Neuronal stem cell (in vitro differentiated cells): ENCODE measurements at regions not wholly inside any gene's neighbourhood (a gene's known extent, or its start where the extent isn't known, plus 50 kb on each side); places are given as distances from the start of the nearest gene placed in this dataset.
"Not testable (repeated sequence)": the region's sequence is repeated elsewhere in the genome, so short reads cannot be mapped to it uniquely, and the experiment has no call there.

ENCODE experiments used
- DNase-seq: peaks from one replicate; pipeline ENCODE4 v3.0.0-alpha.2; 2013; ENCODE audit warnings: low spot score
- H2AFZ ChIP-seq: one replicate; pipeline ENCODE4 v1.6.1; 2013; ENCODE audit warnings: mild to moderate bottlenecking, low read length, inconsistent platforms
- H2AK5ac ChIP-seq: 2 replicates; pipeline ENCODE4 v1.6.1; 2013; ENCODE audit warnings: low read depth, mild to moderate bottlenecking, inconsistent platforms, low read length, moderate library complexity, mixed read lengths
- H2BK120ac ChIP-seq: 2 replicates; pipeline ENCODE4 v1.6.1; 2013; ENCODE audit warnings: low read depth, mild to moderate bottlenecking, inconsistent platforms, low read length, moderate library complexity, mixed read lengths
- H2BK12ac ChIP-seq: one replicate; pipeline ENCODE4 v1.6.1; 2013; ENCODE audit warnings: low read length, inconsistent platforms
- H2BK15ac ChIP-seq: 2 replicates; pipeline ENCODE4 v1.6.1; 2013; ENCODE audit warnings: mild to moderate bottlenecking, low read length, inconsistent platforms, mixed read lengths
- H2BK5ac ChIP-seq: one replicate; pipeline ENCODE4 v1.6.1; 2013; ENCODE audit warnings: inconsistent platforms, mild to moderate bottlenecking, low read length, moderate library complexity
- H3K14ac ChIP-seq: one replicate; pipeline ENCODE4 v1.6.1; 2013; ENCODE audit warnings: low read length, inconsistent platforms
- H3K18ac ChIP-seq: 2 replicates; pipeline ENCODE4 v1.6.1; 2013; ENCODE audit warnings: low read length, inconsistent platforms
- H3K23ac ChIP-seq: 2 replicates; pipeline ENCODE4 v1.6.1; 2013; ENCODE audit warnings: low read depth, mild to moderate bottlenecking, mixed read lengths, low read length, inconsistent platforms; ENCODE audit not compliant: poor library complexity
- H3K27ac ChIP-seq: replicated peaks from 3 replicates; pipeline ENCODE4 v1.5.1; 2013; ENCODE audit warnings: low read length, inconsistent platforms
- H3K27me3 ChIP-seq, 3 experiments: 2 replicates each; pipeline ENCODE4 v1.6.1; 2013; ENCODE audit warnings: low read length in 3 of 3, mild to moderate bottlenecking in 2 of 3, inconsistent platforms in 1 of 3, low read depth in 1 of 3, mixed read lengths in 1 of 3, moderate library complexity in 1 of 3; ENCODE audit not compliant: control insufficient read depth in 3 of 3, insufficient read depth in 3 of 3
- H3K36me3 ChIP-seq, 2 donors: replicated peaks in 1 of 2; 2 replicates each; pipeline ENCODE4 v1.6.1; 2013; ENCODE audit warnings: low read length in 2 of 2; ENCODE audit not compliant: control insufficient read depth in 2 of 2, insufficient read depth in 2 of 2
- H3K4ac ChIP-seq: 2 replicates; pipeline ENCODE4 v1.6.1; 2013; ENCODE audit warnings: inconsistent platforms, mild to moderate bottlenecking, low read length, moderate library complexity
- H3K4me1 ChIP-seq, 2 donors: 1 replicate in 1 of 2; 2 replicates in 1 of 2; pipeline ENCODE4 v1.6.1; 2013; ENCODE audit warnings: low read length in 2 of 2, low read depth in 1 of 2; ENCODE audit not compliant: control insufficient read depth in 2 of 2, insufficient read depth in 1 of 2
- H3K4me2 ChIP-seq: one replicate; pipeline ENCODE4 v1.6.1; 2013; ENCODE audit warnings: mild to moderate bottlenecking, low read length, inconsistent platforms; ENCODE audit not compliant: insufficient read depth, poor library complexity, severe bottlenecking
- H3K4me3 ChIP-seq, 2 donors: 2 replicates each; pipeline ENCODE4 v1.5.1; 2013; ENCODE audit warnings: low read length in 2 of 2, mild to moderate bottlenecking in 2 of 2, inconsistent platforms in 1 of 2, moderate library complexity in 1 of 2
- H3K79me1 ChIP-seq: one replicate; pipeline ENCODE4 v1.6.1; 2013; ENCODE audit warnings: low read depth, mild to moderate bottlenecking, inconsistent platforms, low read length, moderate library complexity
- H3K9ac ChIP-seq: one replicate; pipeline ENCODE4 v1.6.1; 2013; ENCODE audit warnings: mild to moderate bottlenecking, low read depth, low read length, inconsistent platforms; ENCODE audit not compliant: poor library complexity
- H3K9me3 ChIP-seq, 2 donors: replicated peaks in 1 of 2; 2 replicates each; pipeline versions ENCODE3 to v1.6.1; 2013; ENCODE audit warnings: low read length in 2 of 2, mild to moderate bottlenecking in 2 of 2, inconsistent platforms in 1 of 2, low read depth in 1 of 2, mixed read lengths in 1 of 2, moderate library complexity in 1 of 2; ENCODE audit not compliant: control insufficient read depth in 2 of 2, insufficient read depth in 1 of 2
- H4K8ac ChIP-seq: one replicate; pipeline ENCODE4 v1.6.1; 2013; ENCODE audit warnings: low read depth, mild to moderate bottlenecking, inconsistent platforms, low read length, moderate library complexity
- H4K91ac ChIP-seq: one replicate; pipeline ENCODE4 v1.6.1; 2013; ENCODE audit warnings: low read length, low read depth, mild to moderate bottlenecking, inconsistent platforms; ENCODE audit not compliant: poor library complexity
- WGBS, 2 donors: extraction: QIAGEN DNeasy Blood & Tissue Kit; methylation state at CpG; one replicate each; pipeline ENCODE4 v1.1.7; 2013; ENCODE audit warnings: missing lambda C conversion rate in 2 of 2, mixed read lengths in 1 of 2; ENCODE audit not compliant: insufficient read length in 2 of 2, insufficient replicate concordance in 1 of 2; ENCODE audit errors: extremely low coverage in 2 of 2; 5-methylcytosine and 5-hydroxymethylcytosine counted together

DNA sequence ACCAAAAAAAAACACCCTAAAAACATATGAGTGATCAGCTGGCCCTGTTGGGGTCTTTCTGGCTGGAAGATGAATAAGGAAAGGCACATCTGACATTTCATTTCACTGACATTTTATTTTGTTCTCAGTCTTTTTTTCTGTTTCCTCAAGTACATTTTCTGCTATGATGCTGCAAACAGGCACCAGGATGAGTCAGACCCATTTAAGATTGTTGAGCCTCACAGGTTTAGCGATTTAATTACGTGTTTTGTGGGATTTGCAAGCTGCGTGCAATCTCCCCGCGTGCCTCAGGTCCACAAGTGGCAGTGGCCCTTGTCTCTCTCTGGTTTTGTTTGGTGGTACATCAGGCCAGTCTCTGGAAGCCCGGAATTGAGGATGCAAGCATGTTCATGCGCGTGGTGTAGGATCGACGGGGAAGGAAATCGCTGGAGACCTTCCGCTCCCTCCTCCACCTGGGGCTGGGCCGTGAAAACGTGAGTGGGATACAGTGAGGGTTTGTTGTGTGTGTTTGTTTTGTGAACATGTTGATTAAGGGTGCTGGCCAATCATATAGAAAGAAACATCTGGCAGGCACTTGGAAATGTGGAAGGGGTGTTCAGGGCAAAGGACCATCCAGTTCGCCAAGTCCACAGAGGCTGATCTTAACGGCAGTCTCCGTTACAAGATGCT, 120.2 kb upstream of the ZNF516 start:
- Histone ChIP-seq H3K23ac (no peak overlapping the region), H4K8ac (no peak overlapping the region), H3K27me3 (peaks cover 0 to 4% (median 0%) of the 10 kb centered on the region in 3 experiments), H3K4me2 (no peak overlapping the region), H3K4ac (no peak overlapping the region), H3K4me1 (peaks cover 5 to 14% of the 10 kb centered on the region in 2 donors), H3K27ac (no peak overlapping the region), H3K79me1 (no peaks in the 10 kb centered on the region), H2BK15ac (no peak overlapping the region), H3K18ac (no peak overlapping the region), H3K9ac (no peak overlapping the region), H2BK120ac (no peak overlapping the region), H3K9me3 (no peaks in the 10 kb centered on the region), H3K14ac (no peak overlapping the region), H3K4me3 (no peak overlapping the region), H4K91ac (no peak overlapping the region), H3K36me3 (no peaks in the 10 kb centered on the region), H2AK5ac (peak overlapping the region; percentile 12), H2BK12ac (no peak overlapping the region), H2BK5ac (no peak overlapping the region), H2AFZ (no peak overlapping the region)
- DNase-seq = no peak
- WGBS, 2 donors = no CpG with 5 or more reads among the region's 17 CpGs

DNA sequence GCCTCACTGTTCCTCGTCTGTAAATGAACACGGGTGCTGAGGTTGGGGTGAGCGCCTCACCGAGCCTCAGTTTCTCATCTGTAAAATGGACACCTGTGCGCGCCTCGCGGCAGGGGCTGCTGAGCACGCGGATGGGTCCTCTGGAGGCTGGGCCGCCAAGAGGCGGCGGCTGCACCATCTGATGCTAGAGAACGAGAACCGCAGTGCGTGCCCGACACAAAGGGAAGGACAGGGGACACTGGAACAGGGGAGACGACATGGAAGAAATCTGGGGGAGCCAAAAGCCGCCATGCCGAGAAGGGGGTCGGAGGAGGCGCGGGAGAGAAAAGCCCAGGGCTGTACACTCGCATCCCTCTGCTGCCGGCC, 118.7 kb upstream of the ZNF516 start:
- Histone ChIP-seq H2BK5ac (peak overlapping the region; percentile 43), H3K18ac (no peak overlapping the region), H2BK12ac (no peak overlapping the region), H2AFZ (no peak overlapping the region), H3K9ac (no peak overlapping the region), H3K4ac (no peak overlapping the region), H2BK120ac (no peak overlapping the region), H3K79me1 (no peaks in the 10 kb centered on the region), H3K14ac (no peak overlapping the region), H3K4me2 (no peak overlapping the region), H4K8ac (no peak overlapping the region), H3K36me3 (no peaks in the 10 kb centered on the region), H2AK5ac (peak overlapping the region; percentile 25), H3K4me1 (peaks cover 0 to 7% of the 10 kb centered on the region in 2 donors), H3K23ac (peak overlapping the region; percentile 32), H3K27me3 (peaks cover 0 to 4% (median 0%) of the 10 kb centered on the region in 3 experiments), H2BK15ac (peak overlapping the region; percentile 63), H4K91ac (no peak overlapping the region), H3K9me3 (no peaks in the 10 kb centered on the region), H3K27ac (no peak overlapping the region), H3K4me3 (no peak overlapping the region)
- no CpG with 5 or more reads among the region's 25 CpGs for WGBS, 2 donors
- no peak for DNase-seq

DNA sequence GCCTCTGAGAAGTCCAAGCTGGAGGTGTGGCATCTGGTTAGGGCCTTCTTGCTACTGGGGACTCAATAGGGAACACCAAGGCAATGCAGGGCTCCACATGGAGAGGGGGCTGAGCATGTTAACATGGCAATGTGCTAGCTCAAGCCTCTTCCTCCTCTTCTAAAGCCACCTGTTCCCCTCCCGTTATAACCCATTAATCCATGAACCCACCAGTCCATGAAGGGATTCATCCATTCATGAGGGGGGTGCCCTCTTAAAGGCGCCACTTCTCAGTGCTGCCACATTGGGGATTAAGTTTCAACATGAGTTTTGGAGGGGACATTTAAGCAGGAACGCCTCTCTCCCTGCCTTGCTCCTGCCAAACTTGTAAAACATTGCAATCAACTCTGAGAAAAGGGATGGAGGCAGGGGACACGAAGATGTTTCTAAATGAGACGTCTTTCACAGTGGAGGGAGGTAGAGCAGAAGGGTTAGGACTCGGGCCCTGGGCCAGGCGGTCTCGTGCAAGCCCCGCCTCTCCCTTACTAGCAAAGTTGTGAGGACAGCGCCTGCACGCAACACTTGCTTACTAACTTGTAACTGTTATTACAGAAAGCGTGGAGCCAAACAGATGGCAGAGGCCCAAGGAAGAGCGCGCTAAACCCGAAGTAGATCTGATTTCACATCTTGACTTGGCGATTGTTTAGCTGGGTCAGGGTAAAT, 118.2 kb upstream of the ZNF516 start:
- Histone ChIP-seq H3K14ac (no peak overlapping the region), H3K9ac (no peak overlapping the region), H3K4ac (no peak overlapping the region), H3K23ac (no peak overlapping the region), H3K27me3 (peaks cover 0 to 1% (median 0%) of the 10 kb centered on the region in 3 experiments), H2BK12ac (no peak overlapping the region), H2BK5ac (no peak overlapping the region), H2AK5ac (no peak overlapping the region), H3K4me3 (no peak overlapping the region), H2BK120ac (no peak overlapping the region), H3K18ac (no peak overlapping the region), H4K91ac (no peak overlapping the region), H3K79me1 (no peaks in the 10 kb centered on the region), H3K4me2 (no peak overlapping the region), H3K27ac (no peak overlapping the region), H2AFZ (no peak overlapping the region), H3K4me1 (peaks cover 0 to 7% of the 10 kb centered on the region in 2 donors), H3K36me3 (no peaks in the 10 kb centered on the region), H2BK15ac (no peak overlapping the region), H3K9me3 (no peaks in the 10 kb centered on the region), H4K8ac (no peak overlapping the region)
- no CpG with 5 or more reads among the region's 16 CpGs for WGBS, 2 donors
- no peak for DNase-seq

DNA sequence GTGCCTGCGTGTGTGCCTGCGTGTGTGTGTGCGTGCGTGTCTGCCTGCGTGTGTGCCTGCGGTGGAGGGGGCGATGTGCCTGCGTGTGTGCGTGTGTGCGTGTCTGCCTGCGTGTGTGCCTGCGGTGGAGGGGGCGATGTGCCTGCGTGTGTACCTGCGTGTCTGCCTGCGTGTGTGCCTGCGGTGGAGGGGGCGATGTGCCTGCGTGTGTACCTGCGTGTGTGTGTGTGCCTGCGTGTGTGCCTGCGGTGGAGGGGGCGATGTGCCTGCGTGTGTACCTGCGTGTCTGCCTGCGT, 116.7 kb upstream of the ZNF516 start:
- Histone ChIP-seq H2BK15ac (peak overlapping the region; percentile 30), H3K4me3 (peak overlapping the region in 1 of 2 donors; percentile 63), H2BK12ac (peak overlapping the region; percentile 98), H4K8ac (peak overlapping the region; percentile 84), H3K14ac (peak overlapping the region; percentile 99), H3K23ac (peak overlapping the region; percentile 93), H2AK5ac (peak overlapping the region; percentile 58), H3K9ac (peak overlapping the region; percentile 84), H3K18ac (peak overlapping the region; percentile 77)
- not testable (repeated sequence) for H2AFZ ChIP-seq, H3K36me3 ChIP-seq, H3K27ac ChIP-seq, H3K9me3 ChIP-seq, H2BK5ac ChIP-seq, H3K79me1 ChIP-seq, H2BK120ac ChIP-seq, H3K27me3 ChIP-seq, H4K91ac ChIP-seq, H3K4me1 ChIP-seq, DNase-seq, H3K4ac ChIP-seq, H3K4me2 ChIP-seq
- no CpG with 5 or more reads among the region's 26 CpGs for WGBS, 2 donors
